ENCODE measurements at regions not wholly inside any gene's neighbourhood (a gene's known extent, or its start where the extent isn't known, plus 50 kb on each side); places are given as distances from the start of the nearest gene placed in this dataset.

- no peaks in the 10 kb centered on the region for H4K20me1 ChIP-seq (ENCODE audit: low read depth, low read length)
- H3K9me3 ChIP-seq (ENCODE audit: insufficient read depth, low read length): no peaks in the 10 kb centered on the region
- H3K9me2 ChIP-seq (replicated peaks; ENCODE audit: insufficient read depth, low read length): no peaks in the 10 kb centered on the region; the same call in 1 of the 2 replicates
- H3K36me3 ChIP-seq (ENCODE audit: low read length): no peaks in the 10 kb centered on the region
- no peak for TF ChIP-seq EZH2phosphoT487 (conservative IDR thresholded peaks at IDR 0.05; ENCODE audit: low read length)
- TF ChIP-seq, protein P1, sequence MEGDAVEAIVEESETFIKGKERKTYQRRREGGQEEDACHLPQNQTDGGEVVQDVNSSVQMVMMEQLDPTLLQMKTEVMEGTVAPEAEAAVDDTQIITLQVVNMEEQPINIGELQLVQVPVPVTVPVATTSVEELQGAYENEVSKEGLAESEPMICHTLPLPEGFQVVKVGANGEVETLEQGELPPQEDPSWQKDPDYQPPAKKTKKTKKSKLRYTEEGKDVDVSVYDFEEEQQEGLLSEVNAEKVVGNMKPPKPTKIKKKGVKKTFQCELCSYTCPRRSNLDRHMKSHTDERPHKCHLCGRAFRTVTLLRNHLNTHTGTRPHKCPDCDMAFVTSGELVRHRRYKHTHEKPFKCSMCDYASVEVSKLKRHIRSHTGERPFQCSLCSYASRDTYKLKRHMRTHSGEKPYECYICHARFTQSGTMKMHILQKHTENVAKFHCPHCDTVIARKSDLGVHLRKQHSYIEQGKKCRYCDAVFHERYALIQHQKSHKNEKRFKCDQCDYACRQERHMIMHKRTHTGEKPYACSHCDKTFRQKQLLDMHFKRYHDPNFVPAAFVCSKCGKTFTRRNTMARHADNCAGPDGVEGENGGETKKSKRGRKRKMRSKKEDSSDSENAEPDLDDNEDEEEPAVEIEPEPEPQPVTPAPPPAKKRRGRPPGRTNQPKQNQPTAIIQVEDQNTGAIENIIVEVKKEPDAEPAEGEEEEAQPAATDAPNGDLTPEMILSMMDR (IDR thresholded peaks at IDR 0.05; ENCODE audit: insufficient read depth, low read length, poor library complexity, severe bottlenecking): no peak
- no peak overlapping the region for H3K4me3 ChIP-seq (ENCODE audit: insufficient read depth, low read length, poor library complexity, severe bottlenecking)
- no peak overlapping the region for H2AFZ ChIP-seq (ENCODE audit: low read depth, low read length, severe bottlenecking)
- H3K4me2 ChIP-seq (ENCODE audit: low read depth, low read length, poor library complexity, severe bottlenecking): no peak overlapping the region
- no peak overlapping the region for H3K9ac ChIP-seq (ENCODE audit: low read length)
- no peaks in the 10 kb centered on the region for H3F3A ChIP-seq (ENCODE audit: insufficient read depth)
- no peaks in the 10 kb centered on the region for H3K27me3 ChIP-seq (ENCODE audit: low read length)
- H3K79me2 ChIP-seq (ENCODE audit: insufficient read depth, low read length): no peaks in the 10 kb centered on the region
- no peak overlapping the region for H3K27ac ChIP-seq (ENCODE audit: low read depth, low read length)
Observed at GRCh38 chr4:148735432-148736155, 293.4 kb upstream of the NR3C2 start.

- H3K79me2 ChIP-seq (ENCODE audit: insufficient read depth, low read length): no peaks in the 10 kb centered on the region
- no peaks in the 10 kb centered on the region for H3K9me2 ChIP-seq (replicated peaks; ENCODE audit: insufficient read depth, low read length)
- TF ChIP-seq, protein P1 (IDR thresholded peaks at IDR 0.05; ENCODE audit: insufficient read depth, low read length, poor library complexity, severe bottlenecking): no peak
- TF ChIP-seq EZH2phosphoT487 (conservative IDR thresholded peaks at IDR 0.05; ENCODE audit: low read length): no peak
- no peak overlapping the region for H2AFZ ChIP-seq (ENCODE audit: low read depth, low read length, severe bottlenecking)
- no peaks in the 10 kb centered on the region for H3K9me3 ChIP-seq (ENCODE audit: insufficient read depth, low read length)
- H3K4me2 ChIP-seq (ENCODE audit: low read depth, low read length, poor library complexity, severe bottlenecking): no peak overlapping the region
- H3K36me3 ChIP-seq (ENCODE audit: low read length): no peaks in the 10 kb centered on the region
- no peaks in the 10 kb centered on the region for H3F3A ChIP-seq (ENCODE audit: insufficient read depth)
- H3K4me3 ChIP-seq (ENCODE audit: insufficient read depth, low read length, poor library complexity, severe bottlenecking): no peak overlapping the region
- H3K27me3 ChIP-seq (ENCODE audit: low read length): no peaks in the 10 kb centered on the region
- H4K20me1 ChIP-seq (ENCODE audit: low read depth, low read length): no peaks in the 10 kb centered on the region
- no peak overlapping the region for H3K27ac ChIP-seq (ENCODE audit: low read depth, low read length)
- no peak overlapping the region for H3K9ac ChIP-seq (ENCODE audit: low read length)
Observed at GRCh38 chr4:148730766-148731165, 288.6 kb upstream of the NR3C2 start.

GRCh38 chr4:148730082-148730640 lies 287.9 kb upstream of the NR3C2 start:
- TF ChIP-seq EZH2phosphoT487 (conservative IDR thresholded peaks at IDR 0.05; ENCODE audit: low read length): no peak
- TF ChIP-seq, protein P1 (IDR thresholded peaks at IDR 0.05; ENCODE audit: insufficient read depth, low read length, poor library complexity, severe bottlenecking): no peak
- H3K27ac ChIP-seq (ENCODE audit: low read depth, low read length): no peak overlapping the region
- H3K4me3 ChIP-seq (ENCODE audit: insufficient read depth, low read length, poor library complexity, severe bottlenecking): no peak overlapping the region

More at GRCh38 chr4:148730082-148730640, 287.9 kb upstream of the NR3C2 start:
- no peaks in the 10 kb centered on the region for H3K79me2 ChIP-seq (ENCODE audit: insufficient read depth, low read length)
- no peaks in the 10 kb centered on the region for H3F3A ChIP-seq (ENCODE audit: insufficient read depth)
- H3K27me3 ChIP-seq (ENCODE audit: low read length): no peaks in the 10 kb centered on the region
- H2AFZ ChIP-seq (ENCODE audit: low read depth, low read length, severe bottlenecking): no peak overlapping the region
- no peak overlapping the region for H3K4me2 ChIP-seq (ENCODE audit: low read depth, low read length, poor library complexity, severe bottlenecking)
- no peaks in the 10 kb centered on the region for H3K9me3 ChIP-seq (ENCODE audit: insufficient read depth, low read length)
- no peak overlapping the region for H3K9ac ChIP-seq (ENCODE audit: low read length)
- no peaks in the 10 kb centered on the region for H3K9me2 ChIP-seq (replicated peaks; ENCODE audit: insufficient read depth, low read length)
- no peaks in the 10 kb centered on the region for H3K36me3 ChIP-seq (ENCODE audit: low read length)
- H4K20me1 ChIP-seq (ENCODE audit: low read depth, low read length): no peaks in the 10 kb centered on the region
